KOPT-K1 (cell line): ENCODE measurements at regions not wholly inside any gene's neighbourhood (a gene's known extent, or its start where the extent isn't known, plus 50 kb on each side); places are given as distances from the start of the nearest gene placed in this dataset.

Experiments used
- H3K27ac ChIP-seq: fragments of 200-600 bp; sonication (generic); 2 replicates; pipeline ENCODE4 v1.5.1; 2016; ENCODE audit warnings: antibody characterized with exemption, mild to moderate bottlenecking, low read depth, low read length; ENCODE audit not compliant: poor library complexity, severe bottlenecking
- H3K36me3 ChIP-seq: fragments of 200-600 bp; sonication (generic); 2 replicates; pipeline ENCODE4 v1.5.1; 2017; ENCODE audit warnings: antibody characterized with exemption, mild to moderate bottlenecking, low read length, moderate library complexity; ENCODE audit not compliant: insufficient read depth
- H3K9me3 ChIP-seq: fragments of 200-600 bp; sonication (generic); 2 replicates; pipeline ENCODE4 v1.5.1; 2017; ENCODE audit warnings: antibody characterized with exemption, low read length, mild to moderate bottlenecking; ENCODE audit not compliant: insufficient read depth, poor library complexity, severe bottlenecking

DNA sequence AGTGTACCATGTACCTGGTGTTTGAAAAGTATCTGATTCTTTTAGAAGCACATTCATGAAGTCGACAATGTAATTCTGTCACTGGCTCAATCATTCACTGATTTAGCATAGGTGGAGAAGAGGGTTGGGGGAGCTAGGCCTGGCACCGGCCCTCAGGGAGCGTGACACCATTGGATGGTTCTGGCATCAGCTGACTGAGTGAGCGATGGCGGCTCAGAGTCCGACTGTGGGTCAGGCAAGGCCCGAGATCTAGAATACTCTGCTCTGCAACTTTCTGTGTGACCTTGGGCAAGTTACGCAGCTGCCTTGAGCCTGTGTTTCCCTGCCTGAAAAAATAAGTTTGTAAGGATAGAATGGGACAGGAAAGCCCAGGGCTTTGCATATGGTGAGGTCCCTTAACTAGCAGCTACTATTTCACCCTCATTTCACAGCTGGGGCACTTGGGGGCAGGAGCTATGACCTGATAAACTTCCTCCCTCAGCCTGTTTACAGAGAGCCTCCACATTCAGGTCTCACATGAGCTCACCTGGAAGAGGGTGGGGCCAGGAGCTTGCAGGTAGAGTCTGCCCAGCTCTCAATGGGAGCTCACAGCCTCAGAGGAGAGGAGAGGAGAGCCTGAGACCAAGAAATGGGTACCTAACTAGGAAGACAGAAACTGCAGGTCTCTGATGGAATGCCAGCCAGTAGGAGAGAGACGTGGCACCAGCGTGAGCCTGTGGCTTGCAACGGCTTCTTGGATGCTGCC, 153.7 kb upstream of the TLE3 start:
- Histone ChIP-seq H3K9me3 (no peaks in the 10 kb centered on the region), H3K36me3 (no peaks in the 10 kb centered on the region), H3K27ac (peak overlapping the region; percentile 55)

DNA sequence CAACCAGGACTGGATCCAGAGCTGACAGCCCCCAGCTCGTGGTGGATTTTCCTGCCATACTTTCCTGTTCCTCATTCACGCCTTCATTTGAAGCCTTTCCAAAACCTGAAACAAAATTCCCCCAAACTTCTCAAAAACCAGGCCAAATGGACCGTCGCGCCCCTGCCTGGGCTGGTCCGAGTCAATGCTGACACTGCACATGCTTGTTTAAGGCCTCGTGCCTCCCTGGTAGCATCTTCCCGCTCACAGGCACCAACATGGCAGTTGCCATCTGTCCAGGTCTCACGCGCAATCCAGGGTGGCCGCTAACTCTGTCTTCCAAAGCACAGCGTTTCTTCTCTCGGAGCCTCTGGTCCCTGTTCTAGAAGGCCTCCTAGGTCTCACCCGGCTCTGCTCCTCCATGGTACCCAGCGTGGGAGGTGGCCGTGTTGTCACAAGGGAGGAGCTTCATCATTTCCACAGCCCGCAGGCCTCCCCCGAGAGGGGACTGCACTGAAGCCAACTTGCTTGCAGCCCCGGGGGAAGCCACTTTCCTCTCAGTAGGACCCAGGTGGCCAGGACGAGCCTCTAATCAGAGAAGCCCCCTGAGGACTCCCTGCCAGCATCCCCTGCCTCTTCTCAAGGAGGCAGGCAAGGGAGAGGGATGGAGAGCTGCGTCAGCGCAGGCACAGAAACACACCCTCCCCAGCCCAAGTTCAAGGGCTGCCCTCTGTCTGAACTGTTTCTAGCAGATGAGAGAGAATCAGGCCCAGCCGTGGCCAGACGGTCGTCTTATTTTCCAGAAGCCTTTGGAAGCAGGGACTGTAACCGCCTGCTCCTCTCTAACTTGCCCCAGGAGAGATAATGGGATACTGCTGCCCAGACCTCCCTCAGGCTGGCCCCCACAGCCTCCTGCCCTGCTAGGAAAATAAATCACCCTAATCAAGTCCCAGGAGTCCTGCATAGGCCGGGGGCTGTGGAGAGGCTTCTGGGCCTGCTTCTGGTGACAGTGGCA, 152.8 kb upstream of the TLE3 start:
- Histone ChIP-seq H3K27ac (peak overlapping the region; percentile 55), H3K36me3 (no peaks in the 10 kb centered on the region), H3K9me3 (no peaks in the 10 kb centered on the region)

DNA sequence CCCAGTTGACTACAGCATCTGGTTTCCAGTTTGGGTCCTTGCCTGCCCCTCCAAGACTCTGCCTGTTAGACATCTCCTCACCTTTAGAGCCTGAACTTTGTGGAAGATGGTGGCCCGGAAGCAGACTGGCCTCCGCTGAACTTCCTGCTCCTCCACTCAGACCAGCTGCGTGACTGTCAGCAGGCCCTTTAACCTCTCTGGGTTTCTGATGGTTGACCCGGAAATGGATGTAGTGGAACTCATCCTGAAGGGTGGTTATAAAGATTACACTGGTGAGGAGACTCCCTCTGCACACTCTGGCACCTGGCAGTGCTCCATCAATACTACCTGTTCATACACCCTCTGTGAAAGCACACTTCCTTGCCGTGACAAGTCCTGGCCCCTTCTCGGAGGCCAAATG, 151.9 kb upstream of the TLE3 start:
- H3K9me3 ChIP-seq: no peaks in the 10 kb centered on the region
- H3K27ac ChIP-seq: peak overlapping the region; percentile 55

DNA sequence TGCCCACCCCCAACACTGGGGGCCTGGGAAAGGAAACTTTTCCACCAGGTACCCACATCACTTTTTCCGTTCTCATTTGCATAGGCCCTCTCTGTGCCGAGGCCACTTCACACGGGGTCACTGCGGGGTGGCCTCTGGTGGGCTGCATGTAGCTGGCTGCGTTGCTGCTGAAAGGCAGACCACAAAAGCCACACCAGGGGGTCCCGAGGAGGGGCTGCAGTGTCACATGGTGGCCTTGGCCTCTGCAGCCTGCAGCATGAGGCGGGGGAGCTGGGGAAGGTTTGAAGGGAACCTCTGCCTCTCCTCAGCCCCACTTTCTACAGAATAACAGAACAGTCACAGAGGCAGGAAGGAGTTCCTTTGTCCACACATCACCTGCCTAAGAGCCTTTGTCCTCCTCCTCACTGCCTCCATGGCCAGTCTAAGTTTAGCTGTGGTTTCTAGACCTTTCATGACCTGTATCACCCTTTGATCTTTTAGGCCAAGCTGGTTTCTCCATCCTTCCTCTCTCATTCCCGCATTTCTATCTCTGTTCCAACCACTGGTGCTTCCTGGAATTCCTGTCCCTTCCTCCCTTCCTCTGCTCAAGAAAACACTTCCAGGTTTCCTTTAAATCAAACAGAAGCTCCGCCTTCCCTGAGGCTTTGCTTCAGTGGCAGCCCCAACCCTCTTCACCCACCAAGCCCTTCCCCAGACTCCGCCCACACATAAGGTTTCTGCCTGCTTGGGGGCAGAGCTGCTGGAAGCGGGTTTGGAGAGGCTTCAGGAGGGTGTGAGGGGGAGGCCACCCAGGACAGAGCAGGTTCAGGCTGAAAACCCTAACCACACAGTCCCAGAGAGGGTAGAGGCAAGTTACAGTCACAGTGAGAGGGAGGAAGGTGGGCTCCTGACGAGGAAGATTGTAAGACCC, 150.7 kb upstream of the TLE3 start:
- Histone ChIP-seq H3K36me3 (no peaks in the 10 kb centered on the region), H3K9me3 (no peaks in the 10 kb centered on the region), H3K27ac (peak overlapping the region; percentile 55)

More for the DNA sequence above, 151.9 kb upstream of the TLE3 start:
- H3K36me3 ChIP-seq: no peaks in the 10 kb centered on the region

DNA sequence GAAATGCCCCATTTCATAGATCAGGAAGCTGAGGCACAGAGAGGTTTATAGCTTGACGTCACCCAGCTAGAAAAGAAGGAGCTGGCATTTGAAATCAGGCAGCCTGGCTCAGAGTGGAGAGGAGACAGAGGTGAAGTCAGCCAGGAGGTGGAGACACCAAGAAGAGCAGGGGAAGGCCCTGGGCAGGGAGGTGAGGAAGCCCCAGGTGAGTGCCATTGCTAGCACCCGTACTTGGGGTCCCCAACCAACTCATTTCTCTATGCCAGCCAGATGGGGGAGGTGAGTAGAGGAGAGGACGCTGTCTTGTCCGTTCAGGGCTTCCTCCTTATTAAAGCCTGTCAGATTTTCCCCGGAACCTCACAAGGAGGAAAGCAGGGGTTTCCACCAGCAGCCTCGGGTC, 149.6 kb upstream of the TLE3 start:
- Histone ChIP-seq H3K27ac (peak overlapping the region; percentile 55), H3K36me3 (no peaks in the 10 kb centered on the region), H3K9me3 (no peaks in the 10 kb centered on the region)

DNA sequence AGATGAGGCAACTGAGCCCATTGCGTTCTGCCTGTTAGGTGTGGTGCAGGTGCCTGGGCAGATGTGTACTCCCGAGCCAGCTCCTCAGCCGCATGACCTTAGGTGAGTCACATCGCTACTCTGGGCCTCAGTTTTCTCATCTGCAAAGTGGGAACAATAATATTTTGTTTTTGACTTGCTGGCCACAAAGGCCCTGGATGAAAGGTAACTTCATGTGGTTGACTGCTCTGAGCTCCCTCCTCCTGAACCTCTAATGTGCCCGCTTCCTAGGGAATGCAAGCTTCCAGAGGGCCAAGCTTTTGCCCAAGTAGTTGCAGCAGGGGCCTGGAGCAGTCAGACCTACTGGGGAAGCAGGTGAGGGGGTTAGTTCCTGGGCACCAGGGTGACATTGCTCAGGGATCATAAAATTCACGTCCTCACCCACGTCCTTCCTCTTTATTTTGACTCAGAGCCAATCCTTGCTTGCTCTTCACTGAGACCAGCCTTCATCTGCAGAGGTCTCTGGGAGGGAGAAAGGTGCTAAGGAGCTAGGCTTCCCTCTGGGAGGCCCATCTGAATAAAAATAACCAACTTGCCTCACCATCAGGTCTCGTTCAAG, 149.0 kb upstream of the TLE3 start:
- H3K9me3 ChIP-seq: no peaks in the 10 kb centered on the region
- peak overlapping the region; percentile 55 for H3K27ac ChIP-seq
- no peaks in the 10 kb centered on the region for H3K36me3 ChIP-seq

DNA sequence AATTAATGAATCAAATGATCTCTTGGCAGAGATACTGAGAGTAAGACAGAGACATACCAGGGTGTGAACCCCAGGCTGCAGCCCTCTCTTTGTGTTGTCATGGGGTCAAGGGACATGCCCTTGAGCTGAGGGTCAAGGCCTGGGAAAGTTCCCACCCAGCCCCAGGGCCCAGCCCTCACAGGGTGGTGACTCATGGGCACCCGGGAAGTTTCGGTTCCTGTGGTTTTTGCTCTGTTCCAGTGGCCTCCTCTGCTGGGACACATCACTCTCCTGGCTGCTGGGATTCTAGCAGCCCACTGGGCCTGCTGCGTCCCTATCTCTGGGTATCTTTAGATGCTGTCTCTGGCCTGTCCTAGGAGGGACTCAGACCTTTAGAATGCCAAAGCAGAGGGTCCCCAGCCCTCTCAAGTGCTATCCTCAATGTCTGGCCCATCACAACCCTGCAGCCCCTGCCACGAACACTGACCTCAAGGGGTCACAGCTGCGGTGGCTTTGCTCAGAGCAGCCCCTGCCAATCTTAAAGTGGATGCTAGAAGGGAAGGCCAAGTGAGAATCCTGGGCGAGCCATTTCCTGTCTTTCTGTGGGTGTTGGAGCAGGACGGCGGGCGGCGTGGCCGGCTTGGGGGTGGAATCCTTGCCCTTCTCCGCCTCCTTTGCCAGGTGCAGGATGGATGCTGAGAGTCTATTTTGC, 148.4 kb upstream of the TLE3 start:
- Histone ChIP-seq H3K27ac (peak overlapping the region; percentile 55), H3K36me3 (no peaks in the 10 kb centered on the region), H3K9me3 (no peaks in the 10 kb centered on the region)

DNA sequence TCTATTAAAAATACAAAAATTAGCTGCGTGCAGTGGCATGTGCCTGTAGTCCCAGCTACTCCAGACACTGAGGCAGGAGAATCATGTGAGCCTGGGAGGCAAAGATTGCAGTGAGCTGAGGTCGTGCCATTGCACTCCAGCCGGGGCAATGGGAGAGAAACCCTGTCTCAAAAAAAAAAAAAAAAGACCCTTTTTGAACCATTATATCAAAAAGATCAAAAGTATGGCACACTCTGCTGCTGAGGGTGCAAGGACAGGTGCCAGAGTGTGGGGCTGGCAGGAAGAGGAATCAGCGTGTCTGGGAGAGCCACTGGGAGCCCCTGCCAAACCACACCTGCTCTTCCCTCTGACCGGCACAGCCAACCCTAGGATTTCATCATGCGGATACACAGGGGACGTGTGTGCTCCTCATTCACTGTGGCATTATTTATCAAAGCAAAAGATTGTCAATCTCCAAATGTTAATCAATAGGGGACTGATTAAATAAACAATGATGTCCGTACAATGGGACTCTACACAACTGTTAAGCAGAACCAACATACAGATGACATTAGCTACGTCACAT, 147.3 kb upstream of the TLE3 start:
- no peaks in the 10 kb centered on the region for H3K36me3 ChIP-seq
- H3K9me3 ChIP-seq: no peaks in the 10 kb centered on the region
- peak overlapping the region; percentile 58 for H3K27ac ChIP-seq

DNA sequence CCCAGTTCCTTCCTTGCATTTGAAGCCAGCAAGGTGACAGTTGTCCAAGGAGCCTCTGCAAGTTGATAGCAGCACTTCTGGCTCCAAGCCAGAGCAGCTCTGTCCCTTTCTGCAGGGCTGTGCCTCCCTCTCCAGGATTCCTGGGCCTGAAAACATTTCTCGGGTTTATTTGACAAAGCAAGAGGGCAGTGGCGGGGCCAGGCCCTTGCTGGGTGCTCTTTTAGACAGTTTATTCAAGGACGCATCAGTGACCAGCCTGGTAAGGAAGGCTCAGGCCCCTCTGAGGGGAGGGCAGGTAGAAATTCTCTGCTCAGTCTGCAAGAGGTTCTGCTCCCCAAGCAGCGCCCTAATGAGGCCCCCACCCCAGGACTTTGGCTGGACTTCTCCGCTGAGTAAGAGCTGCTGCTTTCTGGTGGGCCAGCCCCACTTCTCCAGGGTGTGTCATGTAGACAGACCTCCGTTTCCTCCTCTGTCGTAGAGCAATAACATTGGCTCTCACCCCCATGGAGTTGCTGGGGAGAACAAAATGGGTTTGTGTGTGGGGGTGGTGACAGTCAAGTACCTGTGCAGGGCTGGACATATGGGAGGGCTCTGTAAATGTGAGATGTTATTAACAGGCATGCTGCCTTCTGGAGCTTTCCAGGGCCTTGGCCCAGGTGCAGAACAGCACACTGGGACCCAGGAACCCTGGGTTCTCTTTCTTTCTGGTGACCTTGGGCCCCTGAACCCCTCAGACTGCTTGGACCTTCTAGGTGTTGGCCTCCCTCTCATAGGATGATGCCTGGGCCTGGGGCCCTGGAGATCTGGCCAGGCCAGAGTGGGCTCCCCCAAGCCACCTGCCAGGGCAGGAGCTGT, 146.2 kb upstream of the TLE3 start:
- Histone ChIP-seq H3K27ac (peak overlapping the region; percentile 58), H3K9me3 (no peaks in the 10 kb centered on the region), H3K36me3 (no peaks in the 10 kb centered on the region)

DNA sequence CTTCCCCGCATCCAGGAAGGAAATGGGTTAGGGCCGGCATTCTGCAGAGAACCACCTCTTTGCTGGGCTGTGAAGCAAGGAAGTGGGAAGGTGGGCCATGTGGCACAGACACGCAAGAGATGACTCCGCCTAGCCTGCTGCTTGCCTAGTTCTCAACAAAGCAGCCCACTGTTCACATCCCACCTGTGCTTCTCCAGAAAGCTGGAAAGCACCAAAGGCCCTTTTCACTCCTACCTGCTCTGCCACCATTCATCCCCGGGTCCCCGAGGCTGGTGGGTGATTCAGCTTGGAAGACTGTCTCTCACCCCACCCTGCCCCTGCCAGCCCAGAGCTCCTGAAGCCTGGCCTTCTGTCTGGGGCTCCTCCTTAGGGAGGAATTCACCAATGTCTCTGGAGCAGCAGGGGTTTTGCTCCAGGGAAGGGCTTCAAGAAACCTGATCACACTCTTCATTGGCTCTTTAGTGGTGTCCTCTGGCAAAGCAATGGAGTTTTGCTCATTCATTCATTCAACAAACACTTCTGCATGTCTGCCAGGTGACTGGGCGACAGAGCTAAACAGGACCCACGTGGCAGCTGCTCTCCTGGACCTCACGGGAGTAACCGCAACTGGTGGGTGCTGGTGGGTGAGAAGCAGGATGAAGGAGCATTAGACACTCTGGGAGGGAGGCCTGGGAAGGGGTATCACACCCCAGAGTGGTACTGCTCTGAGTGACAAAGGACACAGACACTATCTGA, 145.4 kb upstream of the TLE3 start:
- Histone ChIP-seq H3K27ac (peak overlapping the region; percentile 58), H3K36me3 (no peaks in the 10 kb centered on the region), H3K9me3 (no peaks in the 10 kb centered on the region)

DNA sequence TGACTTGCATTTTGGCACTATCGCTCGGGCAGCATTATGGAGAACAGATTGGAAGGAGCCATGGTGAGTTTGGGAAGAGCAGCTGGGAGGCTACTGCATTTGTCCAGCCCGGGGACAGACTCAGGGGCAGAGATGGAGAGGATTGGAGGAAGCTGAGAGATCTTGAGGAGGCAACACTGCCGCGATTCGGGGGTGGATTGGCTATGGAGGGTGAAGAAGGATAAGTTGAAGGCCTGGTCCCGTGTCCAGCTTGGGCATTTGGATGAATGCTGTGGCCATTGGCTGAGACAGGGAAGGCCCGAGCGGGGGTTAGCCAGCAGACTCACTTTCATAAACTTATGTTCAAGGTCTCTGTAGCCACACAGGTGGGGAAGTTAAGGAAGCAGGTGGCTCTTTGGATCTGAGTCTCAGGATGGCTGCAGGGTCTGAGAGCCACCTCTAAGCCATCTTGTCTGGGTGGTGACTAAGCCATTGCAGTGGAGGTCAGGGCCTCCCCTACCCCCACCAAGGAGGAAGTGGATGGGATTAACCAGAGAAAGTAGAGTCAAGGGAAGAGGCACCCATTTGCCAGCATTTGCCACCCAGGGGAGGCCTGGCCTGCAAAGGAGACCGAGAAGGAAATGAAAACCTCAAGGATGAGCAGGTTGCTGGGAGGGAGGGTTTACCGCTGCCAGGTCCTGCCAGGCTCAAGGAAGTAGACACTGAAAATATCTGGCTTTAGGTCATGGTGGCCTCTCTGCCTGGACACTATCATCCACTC, 144.0 kb upstream of the TLE3 start:
- Histone ChIP-seq H3K36me3 (no peaks in the 10 kb centered on the region), H3K9me3 (no peaks in the 10 kb centered on the region), H3K27ac (peak overlapping the region; percentile 58)

DNA sequence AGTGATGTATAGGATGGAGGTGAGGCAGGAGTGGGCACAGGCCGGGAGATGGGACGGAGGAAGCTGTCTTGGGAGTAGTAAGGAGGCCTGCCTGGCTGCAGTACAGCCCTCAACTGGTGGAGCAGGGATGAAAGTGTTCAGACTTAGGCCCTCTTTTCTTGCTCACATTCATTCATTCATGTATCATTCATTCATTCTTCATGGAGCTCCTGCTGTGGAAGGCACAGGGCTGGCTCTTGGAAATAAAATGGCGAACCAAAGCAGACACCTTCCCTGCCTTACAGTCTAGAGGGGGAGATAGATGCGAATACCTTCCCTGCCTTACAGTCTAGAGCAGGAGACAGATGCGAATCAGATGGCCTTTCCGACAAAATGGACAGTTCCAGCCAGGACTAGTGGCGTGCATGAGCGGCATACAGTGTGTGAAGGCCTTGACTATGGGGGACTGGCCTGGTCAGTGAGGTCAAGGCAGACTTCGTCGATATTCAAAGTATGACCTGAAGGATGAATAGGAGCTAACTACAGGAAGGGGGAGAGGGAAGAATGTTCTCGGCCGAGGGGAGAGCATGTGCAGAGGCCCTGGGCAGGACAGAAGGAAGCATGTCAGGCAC, 143.2 kb upstream of the TLE3 start:
- Histone ChIP-seq H3K9me3 (no peaks in the 10 kb centered on the region), H3K27ac (no peak overlapping the region), H3K36me3 (no peaks in the 10 kb centered on the region)
